Sigmoid colon (tissue), 6 donors: ENCODE measurements at regions not wholly inside any gene's neighbourhood (a gene's known extent, or its start where the extent isn't known, plus 50 kb on each side); places are given as distances from the start of the nearest gene placed in this dataset.

ENCODE experiments used
- DNase-seq: peaks from one replicate; pipeline ENCODE4 v3.0.0-alpha.2; 2019
- H3K27ac ChIP-seq, 4 donors: fragments of 200-600 bp; sonication (generic); one replicate each; pipeline ENCODE4 v1.5.1; 2016 to 2019; ENCODE audit warnings: mild to moderate bottlenecking in 1 of 4
- H3K27me3 ChIP-seq, 3 donors: fragments of 200-600 bp; sonication (generic); one replicate each; pipeline ENCODE4 v1.5.1; 2019; ENCODE audit warnings: mild to moderate bottlenecking in 1 of 3
- H3K36me3 ChIP-seq, 4 donors: fragments of 200-600 bp; sonication (generic); one replicate each; pipeline ENCODE4 v1.5.1; 2016 to 2019
- H3K4me1 ChIP-seq, 4 donors: fragments of 200-600 bp; sonication (generic); one replicate each; pipeline ENCODE4 v1.5.1; 2017 to 2019
- H3K4me3 ChIP-seq, 4 donors: fragments of 200-600 bp; sonication (generic); one replicate each; pipeline ENCODE4 v1.5.1; 2017 to 2019; ENCODE audit warnings: mild to moderate bottlenecking in 2 of 4, moderate library complexity in 1 of 4
- H3K9me3 ChIP-seq, 4 donors: fragments of 200-600 bp in 3 of 4; sonication (generic) in 3 of 4; one replicate each; pipeline versions ENCODE4 v1.5.1 to v1.6.1; 2013 to 2019
- CTCF ChIP-seq, 4 experiments: fragments of 450-650 bp in 3 of 4; fragments of 200-600 bp in 1 of 4; IDR thresholded peaks; one replicate each; pipeline ENCODE4 v1.5.1; 2016 to 2019; ENCODE audit warnings: antibody characterized with exemption in 4 of 4, mild to moderate bottlenecking in 3 of 4, moderate library complexity in 2 of 4
- EP300 ChIP-seq, 4 donors: sonication (generic); formaldehyde crosslinking; IDR thresholded peaks; one replicate each; pipeline ENCODE4 v1.6.1; 2017; ENCODE audit warnings: antibody characterized with exemption in 4 of 4
- POLR2A ChIP-seq, 2 donors: fragments of 450-650 bp; IDR thresholded peaks; one replicate each; pipeline ENCODE4 v1.6.1; 2016; ENCODE audit warnings: antibody characterized with exemption in 2 of 2, mild to moderate bottlenecking in 2 of 2, moderate library complexity in 2 of 2
- POLR2AphosphoS5 ChIP-seq, 4 donors: sonication (generic); formaldehyde crosslinking; IDR thresholded peaks; one replicate each; pipeline ENCODE4 v1.6.1; 2017; ENCODE audit warnings: antibody characterized with exemption in 4 of 4
- WGBS, 2 donors: extraction: QIAGEN DNeasy Blood & Tissue Kit; methylation state at CpG; one replicate each; pipeline ENCODE4 v1.1.7; 2013; 5-methylcytosine and 5-hydroxymethylcytosine counted together
- intact Hi-C: fragments of 100-400 bp; cut with DNase I; formaldehyde crosslinking; loops from one replicate; pipeline ENCODE4 v1.15.1; 2023
- donor health status: healthy with polysubstance abuse.
- donor health status: healthy.

DNA sequence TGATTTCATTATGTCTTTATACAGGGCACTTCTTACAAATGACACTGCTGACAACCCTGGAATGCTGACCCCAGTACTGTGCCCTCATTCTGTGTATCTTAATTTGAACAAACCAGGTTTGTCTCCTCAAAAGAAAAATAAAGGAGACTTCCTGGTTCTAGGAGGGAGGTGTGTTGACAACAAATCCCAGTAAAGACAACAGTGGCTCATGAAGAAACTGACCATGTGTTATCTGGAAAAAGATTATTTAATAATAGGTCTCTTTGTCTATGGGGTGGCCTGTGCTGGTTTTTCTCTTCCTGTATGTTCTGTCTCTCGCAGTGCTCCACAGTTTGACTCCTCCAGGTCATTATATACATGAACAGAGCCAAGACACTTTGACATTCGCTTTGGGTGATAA lies 454.6 kb downstream of the LMO4 start:
- no peak for DNase-seq
- peaks cover 0 to 2% (median 0%) of the 10 kb centered on the region in 4 donors for H3K9me3 ChIP-seq
- intact Hi-C loops = loop anchor here (2.0 to 10.0 kb wide), 2 partner anchors 95 to 449 kb away; no protein-coding TSS in a partner anchor
- 78 to 87% methylated on average over 2 of the region's 2 CpGs for WGBS, 2 donors
- H3K4me3 ChIP-seq = no peak overlapping the region
- no peak for TF ChIP-seq CTCF (IDR thresholded peaks at IDR 0.05)
- TF ChIP-seq EP300 (IDR thresholded peaks at IDR 0.05) = no peak
- no peak for TF ChIP-seq POLR2AphosphoS5 (IDR thresholded peaks at IDR 0.05)
- TF ChIP-seq POLR2A (IDR thresholded peaks at IDR 0.05) = no peak
- peaks cover 0 to 32% (median 23%) of the 10 kb centered on the region in 4 donors for H3K4me1 ChIP-seq
- no peaks in the 10 kb centered on the region for H3K36me3 ChIP-seq
- H3K27me3 ChIP-seq = no peaks in the 10 kb centered on the region
- H3K27ac ChIP-seq = no peak overlapping the region

- TF ChIP-seq POLR2A (IDR thresholded peaks at IDR 0.05) (no peak), POLR2AphosphoS5 (IDR thresholded peaks at IDR 0.05) (no peak), EP300 (IDR thresholded peaks at IDR 0.05) (no peak), CTCF (IDR thresholded peaks at IDR 0.05) (no peak)
- Histone ChIP-seq H3K27me3 (no peaks in the 10 kb centered on the region), H3K4me3 (no peak overlapping the region), H3K36me3 (no peaks in the 10 kb centered on the region), H3K9me3 (peaks cover 0 to 2% (median 0%) of the 10 kb centered on the region in 4 donors), H3K4me1 (peaks cover 0 to 27% (median 21%) of the 10 kb centered on the region in 4 donors), H3K27ac (no peak overlapping the region)
- no peak for DNase-seq
- intact Hi-C loops = loop anchor here (10.0 kb wide), 1 partner anchor 451 kb away; no protein-coding TSS in a partner anchor
- 79 to 89% methylated on average over 1 of the region's 1 CpG for WGBS, 2 donors
Observed at GRCh38 chr1:87785386-87785785, 456.7 kb downstream of the LMO4 start.

- H3K27ac ChIP-seq = no peak overlapping the region
- no peaks in the 10 kb centered on the region for H3K36me3 ChIP-seq
- H3K4me1 ChIP-seq = peaks cover 0 to 18% (median 14%) of the 10 kb centered on the region in 4 donors
- 59 to 77% methylated on average over 1 of the region's 1 CpG for WGBS, 2 donors
- no peaks in the 10 kb centered on the region for H3K27me3 ChIP-seq
- DNase-seq = no peak
- TF ChIP-seq EP300 (IDR thresholded peaks at IDR 0.05) = no peak
- no peak for TF ChIP-seq POLR2A (IDR thresholded peaks at IDR 0.05)
- no peak for TF ChIP-seq POLR2AphosphoS5 (IDR thresholded peaks at IDR 0.05)
- TF ChIP-seq CTCF (IDR thresholded peaks at IDR 0.05) = no peak
- intact Hi-C loops = loop anchor here (10.0 kb wide), 1 partner anchor 451 kb away; no protein-coding TSS in a partner anchor
- H3K4me3 ChIP-seq = no peak overlapping the region
- H3K9me3 ChIP-seq = peaks cover 0 to 2% (median 0%) of the 10 kb centered on the region in 4 donors
Observed at GRCh38 chr1:87786229-87786628, 457.5 kb downstream of the LMO4 start.

DNA sequence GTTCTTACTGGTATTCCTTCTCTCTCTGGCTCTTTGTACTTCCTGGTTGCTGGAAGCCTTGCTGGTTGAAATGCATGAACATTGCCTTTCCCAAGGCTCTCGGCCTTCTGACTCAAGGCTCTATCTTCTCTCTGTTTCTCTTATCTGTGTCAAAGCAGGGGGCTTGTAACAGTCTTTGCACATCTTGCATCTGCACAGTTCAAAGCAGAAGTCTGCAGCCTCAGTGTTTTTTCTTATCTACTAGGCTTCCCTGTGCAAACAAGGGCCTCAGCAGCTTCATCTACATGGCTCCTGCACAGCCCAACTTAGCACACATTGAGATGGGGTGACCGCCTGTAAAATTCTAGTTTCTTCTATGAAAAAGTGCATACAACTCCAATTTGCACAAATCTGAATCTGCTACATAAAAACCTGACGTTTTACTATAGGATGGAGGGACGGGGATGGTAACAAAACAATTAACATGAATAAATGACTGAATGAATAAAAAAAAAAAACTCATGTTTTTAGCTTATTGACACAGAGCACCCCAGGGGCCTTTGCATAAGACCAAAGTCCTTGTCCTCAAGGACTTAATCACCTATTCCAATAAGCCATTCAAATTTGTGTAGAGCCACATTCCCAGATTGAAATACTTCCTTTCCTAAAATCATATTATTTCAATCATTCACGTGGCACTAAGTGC lies 458.3 kb downstream of the LMO4 start:
- DNase-seq = no peak
- WGBS, 2 donors = 84 to 87% methylated on average over 5 of the region's 5 CpGs
- intact Hi-C loops = loop anchor here (10.0 kb wide), 1 partner anchor 452 kb away; no protein-coding TSS in a partner anchor
- Histone ChIP-seq H3K9me3 (peaks cover 0 to 2% (median 0%) of the 10 kb centered on the region in 4 donors), H3K27ac (no peak overlapping the region), H3K36me3 (no peaks in the 10 kb centered on the region), H3K4me1 (peaks cover 0 to 12% (median 7%) of the 10 kb centered on the region in 4 donors), H3K27me3 (no peaks in the 10 kb centered on the region), H3K4me3 (no peak overlapping the region)
- TF ChIP-seq EP300 (IDR thresholded peaks at IDR 0.05) (no peak), POLR2AphosphoS5 (IDR thresholded peaks at IDR 0.05) (no peak), CTCF (IDR thresholded peaks at IDR 0.05) (no peak), POLR2A (IDR thresholded peaks at IDR 0.05) (no peak)
